CD4-positive, alpha-beta T cell (primary cell): ENCODE measurements at regions not wholly inside any gene's neighbourhood (a gene's known extent, or its start where the extent isn't known, plus 50 kb on each side); places are given as distances from the start of the nearest gene placed in this dataset.
"Not testable (repeated sequence)": the region's sequence is repeated elsewhere in the genome, so short reads cannot be mapped to it uniquely, and the experiment has no call there.

Source experiments
- ATAC-seq: fragments of 200-7000 bp; cut with Tn5 transposase; one replicate; pipeline ENCODE4 v1.10.0; 2022; ENCODE audit warnings: mild to moderate bottlenecking; ENCODE audit not compliant: poor library complexity
- CTCF ChIA-PET: fragments of 350-600 bp; sonication (Branson Sonifier 250); formaldehyde crosslinking; loops from one replicate; lab custom pipeline; 2021; ENCODE audit warnings: antibody characterized with exemption, inconsistent platforms; lab: Charles Lee
- POLR2A ChIA-PET: fragments of 350-600 bp; sonication (Branson Sonifier 250); formaldehyde crosslinking; loops from one replicate; lab custom pipeline; 2021; ENCODE audit warnings: antibody characterized with exemption, inconsistent platforms; lab: Charles Lee
- DNase-seq, 14 experiments: peaks; one replicate each; pipeline ENCODE4 v3.0.0-alpha.2; 2013 to 2020; ENCODE audit warnings: mixed read lengths in 2 of 14
- H3K27ac ChIP-seq, 2 donors: one replicate each; pipeline versions ENCODE4 v1.5.1 to v1.7.0; 2013; ENCODE audit warnings: low read length in 2 of 2, low read depth in 1 of 2, mild to moderate bottlenecking in 1 of 2
- H3K27me3 ChIP-seq, 2 experiments: 1 replicate in 1 of 2; 2 replicates in 1 of 2; pipeline versions ENCODE4 v1.6.1 to v1.7.0; 2013; ENCODE audit warnings: low read length in 2 of 2, control low read depth in 1 of 2, mild to moderate bottlenecking in 1 of 2, moderate library complexity in 1 of 2; ENCODE audit not compliant: insufficient read depth in 2 of 2, control insufficient read depth in 1 of 2
- H3K36me3 ChIP-seq: one replicate; pipeline ENCODE4 v1.6.1; 2013; ENCODE audit warnings: low read length, control low read depth; ENCODE audit not compliant: insufficient read depth
- H3K4me1 ChIP-seq: one replicate; pipeline ENCODE4 v1.6.1; 2013; ENCODE audit warnings: low read length, control low read depth; ENCODE audit not compliant: insufficient read depth
- H3K4me3 ChIP-seq: one replicate; pipeline ENCODE4 v1.5.1; 2013; ENCODE audit warnings: mild to moderate bottlenecking, low read length, moderate library complexity
- H3K9me3 ChIP-seq, 2 experiments: 1 replicate in 1 of 2; 2 replicates in 1 of 2; pipeline versions ENCODE4 v1.6.1 to v1.7.0; 2013; ENCODE audit warnings: low read length in 2 of 2, mild to moderate bottlenecking in 2 of 2, control low read depth in 1 of 2, moderate library complexity in 1 of 2; ENCODE audit not compliant: control insufficient read depth in 1 of 2, insufficient read depth in 1 of 2
- H3K27ac Mint-ChIP-seq: one replicate; pipeline ENCODE4 v1.8.0; 2020; ENCODE audit warnings: mixed read lengths
- H3K27me3 Mint-ChIP-seq: one replicate; pipeline ENCODE4 v1.8.0; 2021; ENCODE audit warnings: mixed read lengths
- H3K36me3 Mint-ChIP-seq: one replicate; pipeline ENCODE4 v1.8.0; 2021; ENCODE audit warnings: low read depth, mixed read lengths
- H3K4me1 Mint-ChIP-seq: one replicate; pipeline ENCODE4 v1.8.0; 2021; ENCODE audit warnings: low read depth, mixed read lengths
- H3K4me3 Mint-ChIP-seq: one replicate; pipeline ENCODE4 v1.8.0; 2020; ENCODE audit warnings: mild to moderate bottlenecking, mixed read lengths
- H3K9me3 Mint-ChIP-seq: one replicate; pipeline ENCODE4 v1.8.0; 2020; ENCODE audit warnings: mixed read lengths
- CTCF ChIP-seq: fragments of 200-600 bp; IDR thresholded peaks from one replicate; pipeline ENCODE4 v1.8.0; 2022; ENCODE audit warnings: antibody characterized with exemption, mild to moderate bottlenecking
- intact Hi-C, 2 experiments: fragments of 100-400 bp; cut with DNase I in 1 of 2; cut with micrococcal nuclease in 1 of 2; formaldehyde crosslinking; loops; one replicate each; pipeline versions ENCODE4 v1.15.1 to v1.9.0; 2023 to 2025; cut with DNase I, micrococcal nuclease

GRCh38 chr6:82553863-82554531 is 190.4 kb downstream of the TPBG start:
- Mint-ChIP-seq H3K36me3 (no peaks in the 10 kb centered on the region), H3K27ac (no peak overlapping the region), H3K4me1 (no peaks in the 10 kb centered on the region), H3K9me3 (peaks cover 5% of the 10 kb centered on the region), H3K4me3 (no peak overlapping the region), H3K27me3 (no peaks in the 10 kb centered on the region)
- intact Hi-C loops = no loop called here
- peaks cover 0 to 6% of the 10 kb centered on the region in 2 experiments for H3K9me3 ChIP-seq
- ChIA-PET CTCF (no interaction called here), POLR2A (no interaction called here)
- no peak for DNase-seq
- H3K36me3 ChIP-seq = no peaks in the 10 kb centered on the region
- no peak for TF ChIP-seq CTCF
- H3K27me3 ChIP-seq = no peaks in the 10 kb centered on the region
- no peak overlapping the region for H3K4me3 ChIP-seq
- no peaks in the 10 kb centered on the region for H3K4me1 ChIP-seq
- ATAC-seq = no peak
- H3K27ac ChIP-seq = no peak overlapping the region

- H3K4me3 Mint-ChIP-seq = no peak overlapping the region
- ChIA-PET CTCF (no interaction called here), POLR2A (no interaction called here)
- TF ChIP-seq CTCF = no peak
- H3K27me3 Mint-ChIP-seq = no peaks in the 10 kb centered on the region
- Histone ChIP-seq H3K4me3 (no peak overlapping the region), H3K27me3 (no peaks in the 10 kb centered on the region), H3K27ac (no peak overlapping the region), H3K36me3 (no peaks in the 10 kb centered on the region), H3K9me3 (peaks cover 0 to 6% of the 10 kb centered on the region in 2 experiments), H3K4me1 (no peaks in the 10 kb centered on the region)
- ATAC-seq = no peak
- H3K4me1 Mint-ChIP-seq = no peaks in the 10 kb centered on the region
- no peaks in the 10 kb centered on the region for H3K36me3 Mint-ChIP-seq
- intact Hi-C loops = no loop called here
- no peak overlapping the region for H3K27ac Mint-ChIP-seq
- peaks cover 5% of the 10 kb centered on the region for H3K9me3 Mint-ChIP-seq
- no peak for DNase-seq
Measured at GRCh38 chr6:82554666-82555065, 191.0 kb downstream of the TPBG start.

- Mint-ChIP-seq H3K36me3 (no peaks in the 10 kb centered on the region), H3K4me3 (no peak overlapping the region), H3K4me1 (no peaks in the 10 kb centered on the region), H3K27ac (no peak overlapping the region), H3K9me3 (peaks cover 2% of the 10 kb centered on the region), H3K27me3 (no peaks in the 10 kb centered on the region)
- intact Hi-C loops = no loop called here
- DNase-seq (no peak), ATAC-seq (no peak)
- H3K4me1 ChIP-seq = no peaks in the 10 kb centered on the region
- POLR2A ChIA-PET = no interaction called here
- no peak for TF ChIP-seq CTCF
- no peaks in the 10 kb centered on the region for H3K27me3 ChIP-seq
- no peaks in the 10 kb centered on the region for H3K36me3 ChIP-seq
- H3K27ac ChIP-seq = no peak overlapping the region
- peaks cover 0 to 6% of the 10 kb centered on the region in 2 experiments for H3K9me3 ChIP-seq
- H3K4me3 ChIP-seq = no peak overlapping the region
- CTCF ChIA-PET = no interaction called here
Measured at GRCh38 chr6:82555801-82556200, 192.2 kb downstream of the TPBG start.

- H3K4me3 Mint-ChIP-seq, H3K9me3 ChIP-seq, CTCF ChIA-PET, intact Hi-C loops, POLR2A ChIA-PET, H3K4me1 ChIP-seq, H3K9me3 Mint-ChIP-seq, H3K4me3 ChIP-seq, H3K36me3 ChIP-seq, H3K27me3 Mint-ChIP-seq, H3K4me1 Mint-ChIP-seq, H3K27ac Mint-ChIP-seq, H3K36me3 Mint-ChIP-seq, ATAC-seq, H3K27ac ChIP-seq, H3K27me3 ChIP-seq, DNase-seq: not testable (repeated sequence)
Measured at GRCh38 chr6:82558531-82558930, 194.9 kb downstream of the TPBG start.
